H9 (cell line): ENCODE measurements at regions not wholly inside any gene's neighbourhood (a gene's known extent, or its start where the extent isn't known, plus 50 kb on each side); places are given as distances from the start of the nearest gene placed in this dataset.

ENCODE experiments used
- DNase-seq: peaks from one replicate; pipeline ENCODE4 v3.0.0-alpha.2; 2017
- H2AFZ ChIP-seq: one replicate; pipeline ENCODE4 v1.6.1; 2013; ENCODE audit warnings: mild to moderate bottlenecking, low read length, control low read depth, moderate library complexity
- H2AK5ac ChIP-seq: 2 replicates; pipeline ENCODE4 v1.6.1; 2013; ENCODE audit warnings: low read length, control low read depth, mixed read lengths; ENCODE audit not compliant: insufficient read length
- H2BK120ac ChIP-seq: one replicate; pipeline ENCODE4 v1.6.1; 2013; ENCODE audit warnings: low read depth, mild to moderate bottlenecking, low read length, control low read depth, inconsistent platforms; ENCODE audit not compliant: poor library complexity, severe bottlenecking
- H2BK12ac ChIP-seq: 2 replicates; pipeline ENCODE4 v1.6.1; 2013; ENCODE audit warnings: low read length, control low read depth, mixed read lengths, low read depth; ENCODE audit not compliant: insufficient read length
- H2BK15ac ChIP-seq: 2 replicates; pipeline ENCODE4 v1.6.1; 2013; ENCODE audit warnings: low read depth, low read length, control low read depth
- H2BK20ac ChIP-seq: one replicate; pipeline ENCODE4 v1.6.1; 2013; ENCODE audit warnings: low read depth, mild to moderate bottlenecking, low read length, control low read depth, inconsistent platforms; ENCODE audit not compliant: poor library complexity, severe bottlenecking
- H2BK5ac ChIP-seq: 2 replicates; pipeline ENCODE4 v1.6.1; 2013; ENCODE audit warnings: low read length, control low read depth, mixed read lengths; ENCODE audit not compliant: insufficient read length
- H3K14ac ChIP-seq: 2 replicates; pipeline ENCODE4 v1.6.1; 2013; ENCODE audit warnings: low read length, control low read depth; ENCODE audit not compliant: insufficient read depth
- H3K18ac ChIP-seq: 2 replicates; pipeline ENCODE4 v1.6.1; 2013; ENCODE audit warnings: low read depth, mild to moderate bottlenecking, mixed read lengths, low read length, control low read depth; ENCODE audit not compliant: insufficient read length
- H3K23ac ChIP-seq: 2 replicates; pipeline ENCODE4 v1.6.1; 2013; ENCODE audit warnings: low read length, control low read depth, mixed read lengths, low read depth; ENCODE audit not compliant: insufficient read length
- H3K23me2 ChIP-seq: 2 replicates; pipeline ENCODE4 v1.6.1; 2013; ENCODE audit warnings: low read depth, mild to moderate bottlenecking, mixed read lengths, low read length, control low read depth; ENCODE audit not compliant: insufficient read length, poor library complexity, severe bottlenecking
- H3K27ac ChIP-seq: 2 replicates; pipeline ENCODE4 v1.5.1; 2013; ENCODE audit warnings: low read length, control low read depth, mixed read lengths, low read depth; ENCODE audit not compliant: insufficient read length
- H3K27me3 ChIP-seq: 2 replicates; pipeline ENCODE4 v1.6.1; 2013; ENCODE audit warnings: low read length, control low read depth, inconsistent platforms; ENCODE audit not compliant: insufficient read depth
- H3K4ac ChIP-seq: 2 replicates; pipeline ENCODE4 v1.6.1; 2013; ENCODE audit warnings: low read depth, mild to moderate bottlenecking, control low read depth, inconsistent platforms, low read length, moderate library complexity
- H3K4me1 ChIP-seq: 2 replicates; pipeline ENCODE4 v1.6.1; 2013; ENCODE audit warnings: low read length, control low read depth, inconsistent platforms; ENCODE audit not compliant: insufficient read depth
- H3K4me2 ChIP-seq: 2 replicates; pipeline ENCODE4 v1.6.1; 2013; ENCODE audit warnings: low read length, control low read depth, mixed read lengths; ENCODE audit not compliant: insufficient read length, insufficient read depth
- H3K56ac ChIP-seq: 2 replicates; pipeline ENCODE4 v1.6.1; 2013; ENCODE audit warnings: low read depth, mild to moderate bottlenecking, mixed read lengths, low read length, control low read depth; ENCODE audit not compliant: insufficient read length
- H3K79me1 ChIP-seq: 2 replicates; pipeline ENCODE4 v1.6.1; 2013; ENCODE audit warnings: low read depth, mild to moderate bottlenecking, moderate library complexity, low read length, control low read depth, inconsistent platforms; ENCODE audit not compliant: insufficient read depth, poor library complexity, severe bottlenecking
- H3K79me2 ChIP-seq: 2 replicates; pipeline ENCODE4 v1.6.1; 2013; ENCODE audit warnings: low read length, control low read depth, inconsistent platforms; ENCODE audit not compliant: insufficient read depth
- H3K9ac ChIP-seq: 2 replicates; pipeline ENCODE4 v1.6.1; 2013; ENCODE audit warnings: low read length, control low read depth, mixed read lengths; ENCODE audit not compliant: insufficient read length; ENCODE audit errors: extremely low read depth
- H3K9me3 ChIP-seq: one replicate; pipeline ENCODE4 v1.6.1; 2013; ENCODE audit warnings: low read depth, low read length, inconsistent platforms; ENCODE audit not compliant: control insufficient read depth
- H3T11ph ChIP-seq: one replicate; pipeline ENCODE4 v1.6.1; 2013; ENCODE audit warnings: mild to moderate bottlenecking, low read length, control low read depth, inconsistent platforms
- H4K20me1 ChIP-seq: one replicate; pipeline ENCODE4 v1.6.1; 2013; ENCODE audit not compliant: control insufficient read depth, insufficient read length, insufficient read depth
- H4K5ac ChIP-seq: 2 replicates; pipeline ENCODE4 v1.6.1; 2013; ENCODE audit warnings: low read depth, mild to moderate bottlenecking, mixed read lengths, low read length, control low read depth; ENCODE audit not compliant: insufficient read length
- H4K8ac ChIP-seq: replicated peaks from 2 replicates; pipeline ENCODE4 v1.6.1; 2013; ENCODE audit warnings: low read length, control low read depth, mixed read lengths, low read depth; ENCODE audit not compliant: insufficient read length
- H4K91ac ChIP-seq: 2 replicates; pipeline ENCODE4 v1.6.1; 2013; ENCODE audit warnings: low read depth, mild to moderate bottlenecking, moderate library complexity, mixed read lengths, low read length, control low read depth; ENCODE audit not compliant: insufficient read length
- H3K27ac Mint-ChIP-seq, 3 experiments: 2 replicates in 2 of 3; 3 replicates in 1 of 3; pipeline ENCODE4 v1.8.0; 2020 to 2021; ENCODE audit warnings: mixed read lengths in 3 of 3, mild to moderate bottlenecking in 1 of 3, moderate library complexity in 1 of 3
- H3K27me3 Mint-ChIP-seq: 2 replicates; pipeline ENCODE4 v1.8.0; 2021; ENCODE audit warnings: low read depth, mild to moderate bottlenecking, moderate library complexity, mixed read lengths
- H3K36me3 Mint-ChIP-seq, 3 experiments: 2 replicates in 2 of 3; 3 replicates in 1 of 3; pipeline ENCODE4 v1.8.0; 2020 to 2021; ENCODE audit warnings: low read depth in 3 of 3, mixed read lengths in 3 of 3; ENCODE audit not compliant: insufficient read depth in 1 of 3
- H3K4me1 Mint-ChIP-seq, 2 experiments: 2 replicates each; pipeline ENCODE4 v1.8.0; 2020; ENCODE audit warnings: mixed read lengths in 2 of 2
- H3K4me3 Mint-ChIP-seq, 2 experiments: 2 replicates in 1 of 2; 3 replicates in 1 of 2; pipeline ENCODE4 v1.8.0; 2020 to 2021; ENCODE audit warnings: mild to moderate bottlenecking in 2 of 2, mixed read lengths in 2 of 2, moderate library complexity in 1 of 2
- H3K9me3 Mint-ChIP-seq, 2 experiments: 2 replicates in 1 of 2; 3 replicates in 1 of 2; pipeline ENCODE4 v1.8.0; 2020; ENCODE audit warnings: mild to moderate bottlenecking in 2 of 2, mixed read lengths in 2 of 2, moderate library complexity in 1 of 2
- TF ChIP-seq, protein P1 (sequence below): fragments of 200-600 bp; sonication (generic); conservative IDR thresholded peaks from 3 replicates; pipeline ENCODE4 v1.8.0; 2021; ENCODE audit warnings: antibody characterized with exemption, mild to moderate bottlenecking

DNA sequence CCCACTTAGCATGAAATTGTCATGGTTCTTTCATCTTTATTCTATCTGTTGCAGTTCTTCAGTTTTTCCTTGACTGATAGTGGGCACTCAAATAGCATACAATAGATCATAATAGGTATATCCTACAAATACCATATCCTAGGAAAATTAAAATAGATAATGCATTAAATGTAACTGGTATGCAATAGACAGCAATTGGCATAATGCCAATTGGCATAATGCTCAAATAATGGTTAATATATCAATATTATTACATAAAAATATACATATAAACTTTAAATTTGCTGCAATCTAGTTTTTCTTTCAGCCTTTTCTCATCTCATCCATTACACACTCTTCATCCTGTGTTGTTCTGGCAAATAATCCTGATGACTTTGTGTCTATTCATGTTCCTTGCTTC, 814.6 kb upstream of the TMPRSS15 start:
- Histone ChIP-seq H3T11ph (no peak overlapping the region), H3K23ac (no peak overlapping the region), H3K23me2 (no peaks in the 10 kb centered on the region), H3K4me2 (no peak overlapping the region), H4K91ac (no peak overlapping the region), H3K4me1 (no peaks in the 10 kb centered on the region), H2BK120ac (no peak overlapping the region), H3K79me2 (no peaks in the 10 kb centered on the region), H2BK15ac (no peak overlapping the region), H2BK20ac (no peak overlapping the region), H3K14ac (no peak overlapping the region), H3K18ac (no peak overlapping the region), H2BK12ac (no peak overlapping the region), H4K5ac (no peak overlapping the region), H3K9me3 (no peaks in the 10 kb centered on the region), H2AK5ac (no peak overlapping the region), H3K56ac (no peak overlapping the region), H2AFZ (no peak overlapping the region), H4K20me1 (no peaks in the 10 kb centered on the region), H2BK5ac (no peak overlapping the region), H4K8ac (no peak overlapping the region), H3K79me1 (no peaks in the 10 kb centered on the region), H3K4ac (no peak overlapping the region), H3K27me3 (no peaks in the 10 kb centered on the region), H3K27ac (no peak overlapping the region), H3K9ac (no peak overlapping the region)
- TF ChIP-seq, protein P1, sequence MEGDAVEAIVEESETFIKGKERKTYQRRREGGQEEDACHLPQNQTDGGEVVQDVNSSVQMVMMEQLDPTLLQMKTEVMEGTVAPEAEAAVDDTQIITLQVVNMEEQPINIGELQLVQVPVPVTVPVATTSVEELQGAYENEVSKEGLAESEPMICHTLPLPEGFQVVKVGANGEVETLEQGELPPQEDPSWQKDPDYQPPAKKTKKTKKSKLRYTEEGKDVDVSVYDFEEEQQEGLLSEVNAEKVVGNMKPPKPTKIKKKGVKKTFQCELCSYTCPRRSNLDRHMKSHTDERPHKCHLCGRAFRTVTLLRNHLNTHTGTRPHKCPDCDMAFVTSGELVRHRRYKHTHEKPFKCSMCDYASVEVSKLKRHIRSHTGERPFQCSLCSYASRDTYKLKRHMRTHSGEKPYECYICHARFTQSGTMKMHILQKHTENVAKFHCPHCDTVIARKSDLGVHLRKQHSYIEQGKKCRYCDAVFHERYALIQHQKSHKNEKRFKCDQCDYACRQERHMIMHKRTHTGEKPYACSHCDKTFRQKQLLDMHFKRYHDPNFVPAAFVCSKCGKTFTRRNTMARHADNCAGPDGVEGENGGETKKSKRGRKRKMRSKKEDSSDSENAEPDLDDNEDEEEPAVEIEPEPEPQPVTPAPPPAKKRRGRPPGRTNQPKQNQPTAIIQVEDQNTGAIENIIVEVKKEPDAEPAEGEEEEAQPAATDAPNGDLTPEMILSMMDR: no peak
- H3K36me3 Mint-ChIP-seq: no peaks in the 10 kb centered on the region
- no peaks in the 10 kb centered on the region for H3K4me1 Mint-ChIP-seq
- no peak overlapping the region for H3K4me3 Mint-ChIP-seq
- H3K27me3 Mint-ChIP-seq: no peaks in the 10 kb centered on the region
- DNase-seq: no peak
- no peaks in the 10 kb centered on the region for H3K9me3 Mint-ChIP-seq
- no peak overlapping the region for H3K27ac Mint-ChIP-seq
